TTC549 (cell line): ENCODE measurements at regions not wholly inside any gene's neighbourhood (a gene's known extent, or its start where the extent isn't known, plus 50 kb on each side); places are given as distances from the start of the nearest gene placed in this dataset.
"Not testable (repeated sequence)": the region's sequence is repeated elsewhere in the genome, so short reads cannot be mapped to it uniquely, and the experiment has no call there.

Experiments used
- FAIRE-seq: peaks from 2 replicates; lab custom pipeline; 2012; peaks lifted over from hg19 to GRCh38; lab: Jason Lieb, UNC

- peak; percentile 29 for FAIRE-seq
Measured at GRCh38 chr10:28991333-28992270, 297.3 kb upstream of the LYZL1 start.

DNA sequence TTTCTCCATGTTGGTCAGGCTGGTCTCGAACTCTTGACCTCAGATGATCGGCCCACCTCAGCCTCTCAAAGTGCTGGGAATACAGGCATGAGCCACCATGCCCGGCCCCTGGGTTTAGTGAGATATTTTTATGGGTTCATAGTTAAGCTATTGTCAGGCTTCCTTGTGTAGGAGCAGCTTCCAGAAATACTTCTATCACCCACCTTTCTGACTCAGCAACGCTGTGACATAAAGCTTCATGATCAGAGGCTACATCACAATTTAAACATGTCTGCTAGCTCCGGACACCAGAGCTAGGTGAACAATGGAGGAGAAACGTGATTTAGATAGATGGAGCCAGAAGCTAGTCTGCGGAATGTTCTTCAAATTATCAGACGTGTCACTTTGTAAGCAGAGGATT lies 295.8 kb upstream of the LYZL1 start:
- no peak for FAIRE-seq

DNA sequence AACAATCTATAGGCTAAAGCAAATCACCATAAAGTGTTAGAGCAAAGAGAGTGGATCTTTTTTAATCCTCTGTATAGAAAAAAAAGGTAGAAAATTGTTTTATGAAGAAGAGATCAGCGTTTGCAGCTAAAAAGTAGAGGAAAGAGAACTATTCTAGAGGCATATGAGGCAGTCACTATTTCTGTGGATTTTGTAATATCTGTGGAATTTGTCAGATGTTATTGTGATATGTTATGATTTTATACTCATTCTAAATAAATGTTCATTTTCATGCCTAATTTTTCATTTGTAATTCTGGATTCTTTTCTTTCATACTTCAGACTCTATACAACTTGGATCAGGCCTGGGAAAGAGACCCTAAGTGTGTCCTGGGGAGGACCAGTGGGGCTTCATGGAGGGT lies 295.0 kb upstream of the LYZL1 start:
- FAIRE-seq = no peak

DNA sequence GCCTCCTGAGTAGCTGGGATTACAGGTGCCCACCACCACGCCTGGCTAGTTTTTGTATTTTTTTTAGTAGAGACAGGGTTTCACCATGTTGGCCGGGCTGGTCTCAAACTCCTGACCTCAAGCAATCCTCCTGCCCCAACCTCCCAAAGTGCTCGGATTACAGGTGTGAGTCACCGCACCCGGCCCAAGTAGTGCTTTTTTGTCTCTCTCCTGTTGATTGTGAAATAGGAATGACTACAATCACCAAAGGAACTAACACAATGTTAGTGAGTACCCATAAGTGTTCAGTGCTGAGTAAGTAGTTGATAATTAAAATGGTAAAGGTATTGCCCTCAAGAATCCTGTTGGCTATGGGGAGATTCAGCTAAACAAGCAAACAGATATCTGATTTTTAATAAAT lies 294.1 kb upstream of the LYZL1 start:
- FAIRE-seq = not testable (repeated sequence)

- FAIRE-seq = no peak
Measured at GRCh38 chr10:28995497-28995896, 293.4 kb upstream of the LYZL1 start.

- FAIRE-seq = no peak
Measured at GRCh38 chr10:28996345-28996744, 292.5 kb upstream of the LYZL1 start.

- no peak for FAIRE-seq
Measured at GRCh38 chr10:28996947-28997551, 291.8 kb upstream of the LYZL1 start.

DNA sequence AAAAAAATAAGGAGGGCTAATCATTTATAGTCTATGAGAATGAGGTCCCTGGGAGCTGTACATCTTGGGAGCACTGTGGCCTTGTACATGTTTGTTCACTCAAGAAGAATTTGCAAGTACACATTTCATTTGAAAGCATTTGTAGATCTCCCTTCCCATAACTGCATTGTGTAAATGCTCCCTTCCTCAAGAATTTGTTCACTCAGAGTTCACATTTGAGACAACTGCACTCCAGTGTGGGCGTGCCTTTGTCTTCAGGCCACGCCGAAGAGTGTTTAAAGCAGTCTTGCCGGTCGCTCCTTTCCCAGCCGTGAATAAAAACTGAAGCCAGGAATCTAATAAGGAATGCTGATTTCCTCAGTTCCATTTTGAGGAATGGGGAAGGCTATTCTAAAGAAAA lies 291.1 kb upstream of the LYZL1 start:
- FAIRE-seq = no peak

DNA sequence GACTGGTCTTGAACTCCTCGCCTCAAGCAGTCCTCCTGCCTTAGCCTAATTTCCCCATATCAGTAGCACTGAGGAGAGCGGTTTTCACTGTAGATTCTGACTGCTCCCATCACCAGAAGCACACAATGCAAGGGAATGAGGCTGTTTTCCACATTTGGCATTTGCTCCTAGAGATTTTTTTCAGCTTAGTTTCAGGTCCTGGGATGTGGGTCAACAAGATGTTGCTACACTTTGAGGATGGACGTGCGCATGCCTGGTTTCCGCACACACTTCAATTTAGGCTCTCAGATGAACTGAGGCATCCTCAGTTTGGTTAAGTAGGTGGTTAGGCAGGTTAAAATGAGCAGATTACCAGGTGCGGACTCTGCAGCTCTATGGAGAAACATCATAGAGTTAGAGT lies 287.1 kb upstream of the LYZL1 start:
- FAIRE-seq = no peak

GRCh38 chr10:29003014-29003413 lies 285.9 kb upstream of the LYZL1 start:
- peak; percentile 99 for FAIRE-seq

DNA sequence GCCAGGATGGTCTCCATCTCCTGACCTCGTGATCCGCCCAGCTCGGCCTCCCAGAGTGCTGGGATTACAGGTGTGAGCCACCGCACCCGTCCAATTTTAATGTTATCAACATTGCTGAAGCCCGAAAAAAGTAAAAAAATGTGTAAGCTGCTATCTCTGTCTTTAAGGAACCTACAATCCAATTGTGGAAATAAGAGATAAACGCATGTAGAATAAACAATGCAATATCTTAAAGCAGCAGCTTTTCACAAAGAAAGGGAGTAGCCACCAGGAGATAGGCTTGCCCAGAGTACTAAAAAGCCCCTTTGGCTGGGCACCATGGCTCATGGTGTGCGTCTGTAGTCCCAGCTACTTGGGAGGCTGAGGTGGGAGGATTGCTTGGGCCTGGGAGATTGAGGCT lies 282.9 kb upstream of the LYZL1 start:
- no peak for FAIRE-seq

DNA sequence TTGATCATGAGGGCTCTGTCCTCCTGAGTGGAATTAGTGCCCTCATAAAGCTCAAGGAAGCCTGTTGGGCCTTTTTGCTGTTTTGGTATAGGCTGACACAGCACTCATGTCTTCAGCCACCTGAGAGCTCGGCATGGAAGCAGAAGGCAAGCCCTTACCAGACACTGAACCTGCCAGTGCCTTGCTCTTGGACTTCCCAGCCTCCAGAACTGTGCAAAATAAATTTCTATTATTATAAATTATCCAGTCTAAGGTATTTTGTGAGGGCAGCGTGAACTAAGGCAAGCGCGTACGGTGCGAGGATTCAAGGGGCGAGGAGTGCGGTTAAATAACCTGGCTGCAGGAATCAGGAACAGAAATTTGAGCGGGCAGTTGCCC lies 281.5 kb upstream of the LYZL1 start:
- no peak for FAIRE-seq

- FAIRE-seq = no peak
Measured at GRCh38 chr10:29007748-29008610, 280.9 kb upstream of the LYZL1 start.

DNA sequence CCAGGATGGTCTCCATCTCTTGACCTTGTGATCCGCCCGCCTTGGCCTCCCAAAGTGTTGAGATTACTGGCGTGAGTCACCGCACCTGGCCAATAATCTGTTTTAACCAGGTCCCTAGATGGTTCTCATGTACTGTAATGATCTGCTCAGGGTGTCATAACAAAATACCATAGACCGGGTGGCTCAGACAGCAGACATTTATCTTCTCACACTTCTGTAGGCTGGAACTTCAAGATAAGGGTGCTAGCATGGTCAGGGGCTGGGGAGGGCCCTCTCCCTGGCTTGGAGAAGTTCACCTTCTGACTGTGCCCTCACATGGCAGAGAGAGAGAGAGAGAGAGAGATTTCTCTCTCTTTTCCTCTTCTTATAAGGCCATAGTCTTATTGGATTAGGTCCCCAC lies 279.4 kb upstream of the LYZL1 start:
- no peak for FAIRE-seq

GRCh38 chr10:29011516-29011915 lies 277.4 kb upstream of the LYZL1 start:
- no peak for FAIRE-seq

DNA sequence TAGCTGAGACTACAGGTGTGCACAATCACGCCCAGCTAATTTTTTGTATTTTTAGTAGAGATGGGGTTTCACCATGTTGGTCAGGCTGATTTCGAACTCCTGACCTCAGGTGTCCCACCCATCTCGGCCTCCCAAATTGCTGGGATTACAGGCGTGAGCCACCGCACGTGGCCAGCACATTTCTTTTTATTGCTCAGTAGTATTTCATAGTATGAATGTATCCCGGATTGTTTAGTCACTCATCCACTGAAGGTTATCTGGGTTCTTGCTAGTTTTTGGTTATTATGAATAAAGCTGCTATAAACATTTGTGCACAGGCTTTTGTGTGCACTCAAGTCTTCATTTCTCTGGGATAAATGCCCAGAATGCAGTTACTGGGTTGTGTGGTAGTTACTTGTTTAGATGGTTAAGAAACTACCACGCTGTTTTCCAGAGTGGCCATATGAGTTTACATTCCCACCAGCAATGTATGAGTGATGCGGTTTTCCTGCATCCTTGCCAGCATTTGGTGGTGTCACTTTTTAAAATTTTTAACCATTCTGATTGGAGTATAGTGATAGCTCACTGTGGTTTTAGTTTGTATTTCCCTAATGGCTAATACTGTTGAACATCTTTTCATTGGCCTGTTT lies 275.8 kb upstream of the LYZL1 start:
- FAIRE-seq = no peak

DNA sequence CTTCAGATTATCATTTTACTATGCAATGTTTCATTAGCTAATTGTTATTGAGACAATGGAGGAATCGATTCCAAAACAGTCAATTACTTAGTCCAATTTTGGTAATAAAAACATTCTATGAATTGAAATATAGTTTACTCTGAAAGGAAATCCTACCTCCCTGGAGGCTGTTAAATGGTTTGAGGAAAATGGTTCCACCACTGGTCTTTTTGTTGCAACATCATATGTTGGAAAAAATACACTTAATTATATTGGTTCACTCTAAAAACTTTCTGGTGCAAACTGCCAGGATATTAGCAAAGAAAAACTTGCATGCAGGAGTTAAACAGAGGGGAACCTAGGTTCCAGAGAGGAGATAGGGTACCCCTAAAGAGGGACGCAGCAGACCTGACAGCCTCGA lies 267.3 kb upstream of the LYZL1 start:
- FAIRE-seq = no peak

- FAIRE-seq = no peak
Measured at GRCh38 chr10:29022513-29022912, 266.4 kb upstream of the LYZL1 start.

- no peak for FAIRE-seq
Measured at GRCh38 chr10:29023678-29024077, 265.2 kb upstream of the LYZL1 start.

DNA sequence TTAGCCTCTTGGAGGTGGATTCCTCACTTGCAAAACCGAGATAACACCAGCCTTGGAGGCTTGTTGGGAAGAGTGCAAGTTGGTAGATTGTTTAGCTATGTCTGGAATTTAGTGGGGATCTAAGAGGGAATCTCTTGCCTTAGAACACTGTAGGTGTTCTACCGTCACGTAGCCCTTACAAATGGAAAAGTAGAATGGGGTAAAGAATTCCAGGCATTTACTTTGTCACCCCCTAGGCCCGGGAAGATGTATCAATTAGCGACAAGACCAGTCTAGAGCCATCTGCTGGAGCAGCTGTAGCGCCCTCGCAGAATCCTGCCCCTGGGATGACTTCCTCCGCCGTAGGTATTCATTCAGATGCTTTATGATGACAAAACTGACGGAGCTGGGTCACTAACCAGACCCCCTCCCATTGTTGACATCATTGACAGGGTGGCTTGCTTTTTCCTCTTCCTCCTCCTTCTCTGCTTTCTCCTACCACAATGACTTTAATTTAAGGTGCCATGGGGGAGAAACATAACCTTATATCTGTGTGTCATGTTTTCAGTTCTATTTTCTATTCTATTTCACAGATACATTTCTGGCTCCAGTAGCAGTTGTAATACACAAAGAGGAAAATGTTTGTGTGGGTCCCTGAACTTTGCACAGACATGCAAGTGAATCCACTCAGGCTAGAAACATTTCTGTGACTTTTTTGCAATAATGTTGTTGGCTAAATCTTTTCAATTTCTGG lies 262.6 kb upstream of the LYZL1 start:
- FAIRE-seq = no peak

DNA sequence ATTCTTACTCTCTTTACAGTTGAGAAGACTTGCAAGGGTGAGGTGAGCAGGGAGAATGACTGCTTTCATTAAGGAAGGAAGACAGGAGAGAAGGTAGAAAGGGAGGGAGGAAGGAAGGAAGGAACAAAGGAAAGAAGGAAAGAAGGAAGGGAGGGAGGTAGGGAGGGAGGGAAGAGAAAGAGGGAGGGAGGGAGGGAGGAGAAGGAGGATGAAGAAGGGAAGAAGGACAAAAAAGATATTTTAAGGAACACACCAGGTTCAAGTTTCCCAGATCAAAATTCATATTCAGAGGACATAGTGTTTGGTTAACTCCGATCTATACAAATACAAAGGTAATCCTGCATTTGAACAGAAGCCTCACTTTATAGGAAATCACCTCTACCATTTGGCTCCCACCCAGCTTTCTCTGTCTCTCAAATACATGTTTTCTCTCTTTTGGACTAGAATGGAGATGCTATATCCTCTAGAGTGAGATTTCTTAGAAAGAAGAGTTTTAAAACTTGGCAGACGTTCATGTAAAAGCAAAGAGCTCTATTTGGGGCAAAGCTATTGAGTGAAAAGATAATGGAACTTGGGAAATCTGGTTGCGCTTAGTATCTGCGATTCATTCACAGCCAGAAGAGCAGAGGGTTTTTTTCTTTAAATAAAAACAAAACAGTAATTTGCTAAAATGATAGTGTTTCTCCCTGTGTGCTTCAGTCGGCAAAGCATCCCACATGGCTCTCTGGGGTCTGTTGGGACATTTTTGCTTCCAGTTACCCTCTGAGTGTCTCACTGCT lies 261.9 kb upstream of the LYZL1 start:
- FAIRE-seq = no peak
